ENCODE measurements at regions not wholly inside any gene's neighbourhood (a gene's known extent, or its start where the extent isn't known, plus 50 kb on each side); places are given as distances from the start of the nearest gene placed in this dataset.
A peak's percentile ranks its signal among the peaks of the same experiment; 100 is the strongest.

DNA sequence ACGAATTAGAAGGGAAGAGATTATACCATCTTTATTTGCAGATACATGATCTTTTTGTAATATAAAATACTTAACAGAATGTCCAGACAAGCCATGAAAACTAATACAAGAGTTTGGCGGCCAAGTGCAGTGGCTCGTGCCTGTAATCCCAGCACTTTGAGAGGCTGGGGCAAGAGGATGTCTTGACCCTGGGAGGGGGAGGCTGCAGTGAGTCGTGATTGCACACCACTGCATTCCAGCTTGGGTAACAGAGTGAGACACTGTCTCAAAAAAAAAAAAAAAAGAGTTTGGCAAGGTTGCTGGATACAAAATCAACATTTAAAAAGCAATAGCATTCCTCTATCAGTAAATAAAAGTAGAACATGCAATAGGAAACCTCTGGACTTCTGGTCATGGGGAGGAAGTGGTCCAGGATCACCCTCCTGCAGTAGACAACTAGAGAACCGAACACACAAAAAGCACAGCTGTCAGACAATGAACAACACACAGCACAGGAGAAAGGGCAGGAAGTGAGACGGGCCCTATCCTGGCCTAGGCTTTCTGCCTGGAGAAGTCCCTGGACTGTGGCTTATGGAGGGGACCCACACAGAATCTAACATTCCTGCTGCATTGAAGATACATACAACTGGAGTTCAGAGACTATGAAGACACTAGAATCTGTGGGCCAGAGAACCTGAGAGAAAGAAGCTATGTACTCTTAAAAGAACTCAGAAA is 118.9 kb upstream of the ARL4C start:
- peak; percentile 42 for DNase-seq (ENCODE audit: extremely low spot score)
- Histone ChIP-seq H3K36me3 (no peaks in the 10 kb centered on the region), H3K4me1 (no peaks in the 10 kb centered on the region), H3K9me3 (no peaks in the 10 kb centered on the region), H3K27ac (replicated peaks in 1 of 4) (no peak overlapping the region), H3K4me3 (no peak overlapping the region), H3K27me3 (no peaks in the 10 kb centered on the region)
- intact Hi-C loops (cut with DNase I) = no loop called here
- TF ChIP-seq POLR2A (IDR thresholded peaks at IDR 0.05; ENCODE audit: low read depth) (no peak), POLR2AphosphoS5 (IDR thresholded peaks at IDR 0.05) (no peak), EP300 (IDR thresholded peaks at IDR 0.05) (no peak), CTCF (IDR thresholded peaks at IDR 0.05) (no peak)
- WGBS = 81% methylated on average over 6 of the region's 6 CpGs

GRCh38 chr2:234611209-234611608 is 114.3 kb upstream of the ARL4C start:
- intact Hi-C loops (cut with DNase I) = no loop called here
- Histone ChIP-seq H3K9me3 (no peaks in the 10 kb centered on the region), H3K27ac (replicated peaks in 1 of 4) (no peak overlapping the region), H3K4me3 (no peak overlapping the region), H3K27me3 (no peaks in the 10 kb centered on the region), H3K36me3 (no peaks in the 10 kb centered on the region), H3K4me1 (no peaks in the 10 kb centered on the region)
- DNase-seq (ENCODE audit: extremely low spot score) = no peak
- TF ChIP-seq EP300 (IDR thresholded peaks at IDR 0.05) = no peak
- 78% methylated on average over 1 of the region's 1 CpG for WGBS

DNA sequence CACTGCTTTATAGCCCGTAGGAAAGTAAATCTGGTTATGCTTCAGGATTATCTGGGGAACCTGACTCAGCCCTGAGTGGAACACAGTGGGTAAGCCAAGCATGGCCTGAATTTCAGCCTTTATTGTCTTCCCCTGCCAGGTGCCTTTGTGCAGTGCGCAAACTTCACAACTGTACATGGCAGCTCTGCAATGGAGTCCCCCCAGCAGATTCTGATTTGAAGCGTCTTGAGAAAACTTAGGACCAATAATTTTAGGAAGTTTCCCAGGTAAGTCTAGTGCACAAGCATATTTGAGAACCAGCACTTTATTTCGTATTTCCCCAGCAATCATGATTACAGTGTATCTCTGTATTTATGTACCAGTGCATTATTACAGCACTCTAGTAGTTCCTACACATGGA is 112.1 kb upstream of the ARL4C start:
- H3K27me3 ChIP-seq = no peaks in the 10 kb centered on the region
- H3K27ac ChIP-seq (replicated peaks in 1 of 4) = no peak overlapping the region
- WGBS = 96% methylated on average over 4 of the region's 4 CpGs
- peak; percentile 68 for DNase-seq (ENCODE audit: extremely low spot score)
- TF ChIP-seq POLR2AphosphoS5 (IDR thresholded peaks at IDR 0.05) (no peak), POLR2A (IDR thresholded peaks at IDR 0.05; ENCODE audit: low read depth) (no peak), EP300 (IDR thresholded peaks at IDR 0.05) (no peak), CTCF (IDR thresholded peaks at IDR 0.05) (no peak)
- no peaks in the 10 kb centered on the region for H3K4me1 ChIP-seq
- H3K9me3 ChIP-seq = no peaks in the 10 kb centered on the region
- H3K36me3 ChIP-seq = no peaks in the 10 kb centered on the region
- intact Hi-C loops (cut with DNase I) = no loop called here
- H3K4me3 ChIP-seq = no peak overlapping the region

- Histone ChIP-seq H3K36me3 (no peaks in the 10 kb centered on the region), H3K27ac (replicated peaks in 1 of 4) (no peak overlapping the region), H3K4me1 (no peaks in the 10 kb centered on the region), H3K9me3 (no peaks in the 10 kb centered on the region), H3K4me3 (no peak overlapping the region), H3K27me3 (no peaks in the 10 kb centered on the region)
- intact Hi-C loops (cut with DNase I) = no loop called here
- peak; percentile 62 for DNase-seq (ENCODE audit: extremely low spot score)
- no peak for TF ChIP-seq CTCF (IDR thresholded peaks at IDR 0.05)
- no peak for TF ChIP-seq POLR2AphosphoS5 (IDR thresholded peaks at IDR 0.05)
- TF ChIP-seq POLR2A (IDR thresholded peaks at IDR 0.05; ENCODE audit: low read depth) = no peak
- no peak for TF ChIP-seq EP300 (IDR thresholded peaks at IDR 0.05)
- 86% methylated on average over 8 of the region's 8 CpGs for WGBS
Measured at GRCh38 chr2:234607691-234608090, 110.8 kb upstream of the ARL4C start.

- intact Hi-C loops (cut with DNase I) = no loop called here
- TF ChIP-seq EP300 (IDR thresholded peaks at IDR 0.05) = no peak
- no peak for TF ChIP-seq POLR2AphosphoS5 (IDR thresholded peaks at IDR 0.05)
- TF ChIP-seq CTCF (IDR thresholded peaks at IDR 0.05) = no peak
- TF ChIP-seq POLR2A (IDR thresholded peaks at IDR 0.05; ENCODE audit: low read depth) = no peak
- WGBS = 74% methylated on average over 7 of the region's 7 CpGs
Measured at GRCh38 chr2:234606896-234607295, 110.0 kb upstream of the ARL4C start.

More at GRCh38 chr2:234606896-234607295, 110.0 kb upstream of the ARL4C start:
- no peaks in the 10 kb centered on the region for H3K9me3 ChIP-seq
- no peak overlapping the region for H3K27ac ChIP-seq (replicated peaks in 1 of 4)
- H3K36me3 ChIP-seq = no peaks in the 10 kb centered on the region
- H3K4me1 ChIP-seq = no peaks in the 10 kb centered on the region
- no peaks in the 10 kb centered on the region for H3K27me3 ChIP-seq
- DNase-seq (ENCODE audit: extremely low spot score) = peak; percentile 60
- no peak overlapping the region for H3K4me3 ChIP-seq

Measured in esophagus muscularis mucosa (tissue), 4 donors.